ENCODE measurements at regions not wholly inside any gene's neighbourhood (a gene's known extent, or its start where the extent isn't known, plus 50 kb on each side); places are given as distances from the start of the nearest gene placed in this dataset.

GRCh38 chr4:187464573-187464972, 531.0 kb upstream of the ZFP42 start:
- H3K4me3 ChIP-seq (ENCODE audit: low read length): no peak overlapping the region
- no peak for DNase-seq
- no peak overlapping the region for H3K27ac ChIP-seq (ENCODE audit: low read length)
- no peaks in the 10 kb centered on the region for H3K4me1 ChIP-seq (ENCODE audit: control insufficient read depth, insufficient read depth, low read length)
- no peaks in the 10 kb centered on the region for H3K36me3 ChIP-seq (ENCODE audit: control insufficient read depth, insufficient read depth, low read length)
- no peaks in the 10 kb centered on the region for H3K9me3 ChIP-seq (ENCODE audit: control insufficient read depth, low read depth, low read length)
- H3K27me3 ChIP-seq (ENCODE audit: control insufficient read depth, insufficient read depth, low read length): no peaks in the 10 kb centered on the region

GRCh38 chr4:187467224-187467623, 528.3 kb upstream of the ZFP42 start:
- no peaks in the 10 kb centered on the region for H3K9me3 ChIP-seq (ENCODE audit: control insufficient read depth, low read depth, low read length)
- H3K36me3 ChIP-seq (ENCODE audit: control insufficient read depth, insufficient read depth, low read length): no peaks in the 10 kb centered on the region
- 100% methylated on average over 1 of the region's 2 CpGs for WGBS (ENCODE audit: insufficient coverage, low lambda C conversion rate)

GRCh38 chr4:187469627-187470026, 525.9 kb upstream of the ZFP42 start:
- Histone ChIP-seq H3K27me3 (ENCODE audit: control insufficient read depth, insufficient read depth, low read length) (no peaks in the 10 kb centered on the region), H3K36me3 (ENCODE audit: control insufficient read depth, insufficient read depth, low read length) (no peaks in the 10 kb centered on the region), H3K9me3 (ENCODE audit: control insufficient read depth, low read depth, low read length) (no peaks in the 10 kb centered on the region), H3K27ac (ENCODE audit: low read length) (no peak overlapping the region), H3K4me1 (ENCODE audit: control insufficient read depth, insufficient read depth, low read length) (no peaks in the 10 kb centered on the region), H3K4me3 (ENCODE audit: low read length) (no peak overlapping the region)
- WGBS (ENCODE audit: insufficient coverage, low lambda C conversion rate): 100% methylated on average over 1 of the region's 2 CpGs
- DNase-seq: no peak

More at GRCh38 chr4:187467224-187467623, 528.3 kb upstream of the ZFP42 start:
- Histone ChIP-seq H3K4me3 (ENCODE audit: low read length) (no peak overlapping the region), H3K27ac (ENCODE audit: low read length) (no peak overlapping the region), H3K27me3 (ENCODE audit: control insufficient read depth, insufficient read depth, low read length) (no peaks in the 10 kb centered on the region), H3K4me1 (ENCODE audit: control insufficient read depth, insufficient read depth, low read length) (no peaks in the 10 kb centered on the region)
- no peak for DNase-seq

GRCh38 chr4:187470061-187470460, 525.5 kb upstream of the ZFP42 start:
- Histone ChIP-seq H3K27me3 (ENCODE audit: control insufficient read depth, insufficient read depth, low read length) (no peaks in the 10 kb centered on the region), H3K27ac (ENCODE audit: low read length) (no peak overlapping the region), H3K9me3 (ENCODE audit: control insufficient read depth, low read depth, low read length) (no peaks in the 10 kb centered on the region), H3K4me1 (ENCODE audit: control insufficient read depth, insufficient read depth, low read length) (no peaks in the 10 kb centered on the region), H3K4me3 (ENCODE audit: low read length) (no peak overlapping the region), H3K36me3 (ENCODE audit: control insufficient read depth, insufficient read depth, low read length) (no peaks in the 10 kb centered on the region)
- DNase-seq: no peak
- no CpG with 5 or more reads among the region's 3 CpGs for WGBS (ENCODE audit: insufficient coverage, low lambda C conversion rate)

- Histone ChIP-seq H3K4me3 (ENCODE audit: low read length) (no peak overlapping the region), H3K36me3 (ENCODE audit: control insufficient read depth, insufficient read depth, low read length) (no peaks in the 10 kb centered on the region), H3K27ac (ENCODE audit: low read length) (no peak overlapping the region), H3K9me3 (ENCODE audit: control insufficient read depth, low read depth, low read length) (no peaks in the 10 kb centered on the region), H3K4me1 (ENCODE audit: control insufficient read depth, insufficient read depth, low read length) (no peaks in the 10 kb centered on the region), H3K27me3 (ENCODE audit: control insufficient read depth, insufficient read depth, low read length) (no peaks in the 10 kb centered on the region)
- 75% methylated on average over 4 of the region's 9 CpGs for WGBS (ENCODE audit: insufficient coverage, low lambda C conversion rate)
- no peak for DNase-seq
These were observed 521.3 kb upstream of the ZFP42 start for GRCh38 chr4:187474238-187474637.

GRCh38 chr4:187475901-187476300, 519.7 kb upstream of the ZFP42 start:
- Histone ChIP-seq H3K9me3 (ENCODE audit: control insufficient read depth, low read depth, low read length) (no peaks in the 10 kb centered on the region), H3K27ac (ENCODE audit: low read length) (no peak overlapping the region), H3K36me3 (ENCODE audit: control insufficient read depth, insufficient read depth, low read length) (no peaks in the 10 kb centered on the region), H3K27me3 (ENCODE audit: control insufficient read depth, insufficient read depth, low read length) (no peaks in the 10 kb centered on the region), H3K4me3 (ENCODE audit: low read length) (no peak overlapping the region), H3K4me1 (ENCODE audit: control insufficient read depth, insufficient read depth, low read length) (no peaks in the 10 kb centered on the region)
- no CpG with 5 or more reads among the region's 2 CpGs for WGBS (ENCODE audit: insufficient coverage, low lambda C conversion rate)
- DNase-seq: no peak

- 50% methylated on average over 1 of the region's 6 CpGs for WGBS (ENCODE audit: insufficient coverage, low lambda C conversion rate)
- no peaks in the 10 kb centered on the region for H3K4me1 ChIP-seq (ENCODE audit: control insufficient read depth, insufficient read depth, low read length)
These were observed 518.3 kb upstream of the ZFP42 start for GRCh38 chr4:187477224-187477623.

GRCh38 chr4:187478292-187479140, 517.1 kb upstream of the ZFP42 start:
- Histone ChIP-seq H3K36me3 (ENCODE audit: control insufficient read depth, insufficient read depth, low read length) (no peaks in the 10 kb centered on the region), H3K4me3 (ENCODE audit: low read length) (no peak overlapping the region), H3K27ac (ENCODE audit: low read length) (no peak overlapping the region), H3K4me1 (ENCODE audit: control insufficient read depth, insufficient read depth, low read length) (no peaks in the 10 kb centered on the region), H3K9me3 (ENCODE audit: control insufficient read depth, low read depth, low read length) (no peaks in the 10 kb centered on the region), H3K27me3 (ENCODE audit: control insufficient read depth, insufficient read depth, low read length) (no peaks in the 10 kb centered on the region)
- DNase-seq: peak; percentile 7 to 20
- 50% methylated on average over 8 of the region's 18 CpGs for WGBS (ENCODE audit: insufficient coverage, low lambda C conversion rate)

More at GRCh38 chr4:187477224-187477623, 518.3 kb upstream of the ZFP42 start:
- H3K27me3 ChIP-seq (ENCODE audit: control insufficient read depth, insufficient read depth, low read length): no peaks in the 10 kb centered on the region
- no peak overlapping the region for H3K4me3 ChIP-seq (ENCODE audit: low read length)
- no peaks in the 10 kb centered on the region for H3K36me3 ChIP-seq (ENCODE audit: control insufficient read depth, insufficient read depth, low read length)
- DNase-seq: no peak
- H3K9me3 ChIP-seq (ENCODE audit: control insufficient read depth, low read depth, low read length): no peaks in the 10 kb centered on the region
- no peak overlapping the region for H3K27ac ChIP-seq (ENCODE audit: low read length)

GRCh38 chr4:187479511-187479910, 516.1 kb upstream of the ZFP42 start:
- DNase-seq: no peak
- Histone ChIP-seq H3K4me3 (ENCODE audit: low read length) (no peak overlapping the region), H3K36me3 (ENCODE audit: control insufficient read depth, insufficient read depth, low read length) (no peaks in the 10 kb centered on the region), H3K27me3 (ENCODE audit: control insufficient read depth, insufficient read depth, low read length) (no peaks in the 10 kb centered on the region), H3K9me3 (ENCODE audit: control insufficient read depth, low read depth, low read length) (no peaks in the 10 kb centered on the region), H3K4me1 (ENCODE audit: control insufficient read depth, insufficient read depth, low read length) (no peaks in the 10 kb centered on the region), H3K27ac (ENCODE audit: low read length) (no peak overlapping the region)
- 100% methylated on average over 2 of the region's 6 CpGs for WGBS (ENCODE audit: insufficient coverage, low lambda C conversion rate)

- no peak overlapping the region for H3K27ac ChIP-seq (ENCODE audit: low read length)
- no peaks in the 10 kb centered on the region for H3K27me3 ChIP-seq (ENCODE audit: control insufficient read depth, insufficient read depth, low read length)
- no peaks in the 10 kb centered on the region for H3K9me3 ChIP-seq (ENCODE audit: control insufficient read depth, low read depth, low read length)
- H3K4me1 ChIP-seq (ENCODE audit: control insufficient read depth, insufficient read depth, low read length): no peaks in the 10 kb centered on the region
- no peak for DNase-seq
- H3K36me3 ChIP-seq (ENCODE audit: control insufficient read depth, insufficient read depth, low read length): no peaks in the 10 kb centered on the region
- no peak overlapping the region for H3K4me3 ChIP-seq (ENCODE audit: low read length)
- WGBS (ENCODE audit: insufficient coverage, low lambda C conversion rate): 74% methylated on average over 4 of the region's 9 CpGs
These were observed 515.1 kb upstream of the ZFP42 start for GRCh38 chr4:187480146-187481145.
